Endothelial cell of umbilical vein (primary cell): ENCODE measurements at regions not wholly inside any gene's neighbourhood (a gene's known extent, or its start where the extent isn't known, plus 50 kb on each side); places are given as distances from the start of the nearest gene placed in this dataset.
"Not testable (repeated sequence)": the region's sequence is repeated elsewhere in the genome, so short reads cannot be mapped to it uniquely, and the experiment has no call there.

Experiments used
- BruUV-seq: library from RNA; stranded (reverse); fragments of 400-500 nt; replicated peaks from 2 replicates; lab custom pipeline; 2021; lab: Mats Ljungman, UMichigan
- CTCF ChIA-PET: fragments of 300-600, 350-600 bp; sonication (Branson Sonifier 250); formaldehyde crosslinking; loops from one replicate; lab custom pipeline; 2021; ENCODE audit warnings: antibody characterized with exemption, inconsistent platforms; lab: Charles Lee
- POLR2A ChIA-PET: fragments of 300-600, 350-600 bp; sonication (Branson Sonifier 250); formaldehyde crosslinking; loops from one replicate; lab custom pipeline; 2021; ENCODE audit warnings: antibody characterized with exemption, inconsistent platforms; lab: Charles Lee
- DNase-seq: peaks from one replicate; pipeline ENCODE4 v3.0.0-alpha.2; 2011; ENCODE audit warnings: low read depth, low spot score
- FAIRE-seq: peaks from 2 replicates; lab custom pipeline; 2011; peaks lifted over from hg19 to GRCh38; lab: Jason Lieb, UNC
- H2AFZ ChIP-seq: 2 replicates; pipeline ENCODE4 v1.6.0; 2012; ENCODE audit warnings: low read depth, low read length, control low read depth, inconsistent platforms
- H3K27ac ChIP-seq: 2 replicates; pipeline ENCODE4 v1.5.1; 2011; ENCODE audit warnings: low read depth, mild to moderate bottlenecking, control low read depth, low read length, moderate library complexity; ENCODE audit not compliant: insufficient read depth
- H3K27me3 ChIP-seq, 2 experiments: 2 replicates each; pipeline versions ENCODE4 v1.6.0 to v1.6.1; 2011; ENCODE audit warnings: low read length in 2 of 2, mixed read lengths in 1 of 2; ENCODE audit not compliant: control insufficient read depth in 2 of 2, insufficient read depth in 2 of 2
- H3K36me3 ChIP-seq, 2 experiments: 2 replicates in 1 of 2; 3 replicates in 1 of 2; pipeline ENCODE4 v1.5.1; 2011; ENCODE audit warnings: low read length in 2 of 2, mild to moderate bottlenecking in 1 of 2, moderate library complexity in 1 of 2; ENCODE audit not compliant: control insufficient read depth in 2 of 2, insufficient read depth in 2 of 2; ENCODE audit errors: extremely low read depth in 1 of 2
- H3K4me1 ChIP-seq: 3 replicates; pipeline ENCODE4 v1.5.1; 2011; ENCODE audit warnings: mild to moderate bottlenecking, low read length; ENCODE audit not compliant: control insufficient read depth, insufficient read depth; ENCODE audit errors: extremely low read depth
- H3K4me2 ChIP-seq: 2 replicates; pipeline ENCODE4 v1.6.1; 2011; ENCODE audit warnings: low read length, control low read depth, mixed read lengths; ENCODE audit not compliant: insufficient read depth
- H3K4me3 ChIP-seq, 3 experiments: fragments of 200-600 bp in 1 of 3; sonication (generic), shearing (Covaris generic) in 1 of 3; replicated peaks in 1 of 3; 2 replicates each; pipeline ENCODE4 v1.5.1; 2011 to 2016; ENCODE audit warnings: control low read depth in 3 of 3, low read length in 3 of 3, mild to moderate bottlenecking in 2 of 3, inconsistent platforms in 1 of 3, low read depth in 1 of 3, moderate library complexity in 1 of 3; ENCODE audit not compliant: insufficient read depth in 1 of 3
- H3K79me2 ChIP-seq: 2 replicates; pipeline ENCODE4 v1.6.0; 2012; ENCODE audit warnings: low read length, inconsistent platforms; ENCODE audit not compliant: control insufficient read depth, insufficient read depth
- H3K9ac ChIP-seq: replicated peaks from 2 replicates; pipeline ENCODE3; 2011; ENCODE audit warnings: low read length, control low read depth; ENCODE audit not compliant: insufficient read depth; ENCODE audit errors: extremely low read depth
- H3K9me1 ChIP-seq: replicated peaks from 3 replicates; pipeline ENCODE4 v1.6.0; 2011; ENCODE audit warnings: mild to moderate bottlenecking, low read length; ENCODE audit not compliant: control insufficient read depth, insufficient read depth; ENCODE audit errors: extremely low read depth
- H3K9me3 ChIP-seq: replicated peaks from 2 replicates; pipeline ENCODE4 v1.5.1; 2012; ENCODE audit warnings: low read length, inconsistent platforms; ENCODE audit not compliant: control insufficient read depth, insufficient read depth
- H4K20me1 ChIP-seq: replicated peaks from 2 replicates; pipeline ENCODE3; 2011; ENCODE audit warnings: mild to moderate bottlenecking, low read length; ENCODE audit not compliant: control insufficient read depth, insufficient read depth; ENCODE audit errors: extremely low read depth
- CTCF ChIP-seq, 2 donors: IDR thresholded peaks; 1 replicate in 1 of 2; 2 replicates in 1 of 2; pipeline ENCODE4 v1.5.1; 2011; ENCODE audit warnings: low read length in 2 of 2, mild to moderate bottlenecking in 2 of 2, moderate library complexity in 2 of 2, control low read depth in 1 of 2, inconsistent platforms in 1 of 2, low read depth in 1 of 2; ENCODE audit not compliant: insufficient read depth in 1 of 2; ENCODE audit errors: extremely low read depth in 1 of 2
- EZH2 ChIP-seq: IDR thresholded peaks from 2 replicates; pipeline ENCODE4 v1.6.1; 2012; ENCODE audit warnings: borderline replicate concordance, low read depth, mild to moderate bottlenecking, moderate library complexity, low read length, inconsistent platforms; ENCODE audit not compliant: severe bottlenecking
- FOS ChIP-seq: IDR thresholded peaks from 2 replicates; pipeline ENCODE4 v1.6.1; 2011; ENCODE audit warnings: mild to moderate bottlenecking, low read length, moderate library complexity, borderline replicate concordance; ENCODE audit not compliant: insufficient read depth
- GATA2 ChIP-seq: IDR thresholded peaks from 2 replicates; pipeline ENCODE4 v1.7.0; 2011; ENCODE audit warnings: low read depth, mild to moderate bottlenecking, moderate library complexity, mixed read lengths, low read length; ENCODE audit not compliant: insufficient read length, insufficient read depth
- JUN ChIP-seq: IDR thresholded peaks from 2 replicates; pipeline ENCODE4 v1.6.1; 2011; ENCODE audit warnings: borderline replicate concordance, low read depth; ENCODE audit not compliant: insufficient read length, insufficient read depth
- MAX ChIP-seq: IDR thresholded peaks from 2 replicates; pipeline ENCODE4 v1.6.1; 2011; ENCODE audit not compliant: insufficient read depth, insufficient read length
- MYC ChIP-seq: IDR thresholded peaks from one replicate; pipeline ENCODE4 v1.6.1; 2011; ENCODE audit warnings: mild to moderate bottlenecking, low read depth, low read length
- POLR2A ChIP-seq: IDR thresholded peaks from 2 replicates; pipeline ENCODE4 v1.6.1; 2012; ENCODE audit warnings: low read depth, mild to moderate bottlenecking, control low read depth, low read length
- POLR2AphosphoS5 ChIP-seq: IDR thresholded peaks from 2 replicates; pipeline ENCODE4 v1.6.1; 2012; ENCODE audit warnings: low read depth, mild to moderate bottlenecking, control low read depth, low read length, moderate library complexity; ENCODE audit not compliant: insufficient read depth
- dilution Hi-C: fragments of 300-500 bp; cut with MboI; formaldehyde crosslinking; loops from one replicate; pipeline ENCODE4 v1.15.0; 2019; ENCODE audit warnings: low sequenced_read_pairs; ENCODE audit not compliant: extremely low pct_ligation_motif_present
- intact Hi-C: fragments of 100-400 bp; cut with micrococcal nuclease; formaldehyde crosslinking; loops from one replicate; pipeline ENCODE4 v1.10.0; 2022

- DNase-seq (no peak), FAIRE-seq (no peak)
- Histone ChIP-seq H3K4me3 (no peak overlapping the region), H4K20me1 (no peaks in the 10 kb centered on the region), H2AFZ (no peak overlapping the region), H3K36me3 (no peaks in the 10 kb centered on the region), H3K27ac (no peak overlapping the region), H3K4me2 (no peak overlapping the region), H3K9ac (no peak overlapping the region), H3K4me1 (no peaks in the 10 kb centered on the region), H3K27me3 (no peaks in the 10 kb centered on the region), H3K79me2 (no peaks in the 10 kb centered on the region), H3K9me1 (no peaks in the 10 kb centered on the region), H3K9me3 (no peaks in the 10 kb centered on the region)
- ChIA-PET CTCF (no interaction called here), POLR2A (no interaction called here)
- TF ChIP-seq POLR2A = no peak
- no peak for TF ChIP-seq CTCF (IDR thresholded peaks at IDR 0.05; ENCODE audit: extremely low read depth in 1 of 2, insufficient read depth in 1 of 2, low read depth in 1 of 2, low read length in 2 of 2)
- no peak for TF ChIP-seq EZH2
- TF ChIP-seq POLR2AphosphoS5 = no peak
- no peak for TF ChIP-seq FOS
- TF ChIP-seq GATA2 = no peak
- TF ChIP-seq MYC = no peak
- no peak for TF ChIP-seq MAX
- no peak for TF ChIP-seq JUN
- dilution Hi-C loops (no loop called here), intact Hi-C loops (no loop called here)
- no TSS peak for BruUV-seq
These were observed 115.3 kb downstream of the ALG10B start for GRCh38 chr12:38431921-38432320.

- H3K9me1 ChIP-seq, H3K9ac ChIP-seq, H3K4me3 ChIP-seq, H3K79me2 ChIP-seq, BruUV-seq, H3K4me1 ChIP-seq, H2AFZ ChIP-seq, CTCF ChIA-PET, DNase-seq, H3K9me3 ChIP-seq, FAIRE-seq, H3K4me2 ChIP-seq, intact Hi-C loops, H3K27ac ChIP-seq, dilution Hi-C loops, POLR2A ChIA-PET, H3K27me3 ChIP-seq, H4K20me1 ChIP-seq, H3K36me3 ChIP-seq: not testable (repeated sequence)
These were observed 125.3 kb downstream of the ALG10B start for GRCh38 chr12:38441871-38442281.
